ENCODE measurements at regions not wholly inside any gene's neighbourhood (a gene's known extent, or its start where the extent isn't known, plus 50 kb on each side); places are given as distances from the start of the nearest gene placed in this dataset.

GRCh38 chr1:34306568-34306967, 129.9 kb downstream of the C1orf94 start:
- TF ChIP-seq EZH2 (IDR thresholded peaks at IDR 0.05; ENCODE audit: borderline replicate concordance), result no peak
- TF ChIP-seq, protein P1, sequence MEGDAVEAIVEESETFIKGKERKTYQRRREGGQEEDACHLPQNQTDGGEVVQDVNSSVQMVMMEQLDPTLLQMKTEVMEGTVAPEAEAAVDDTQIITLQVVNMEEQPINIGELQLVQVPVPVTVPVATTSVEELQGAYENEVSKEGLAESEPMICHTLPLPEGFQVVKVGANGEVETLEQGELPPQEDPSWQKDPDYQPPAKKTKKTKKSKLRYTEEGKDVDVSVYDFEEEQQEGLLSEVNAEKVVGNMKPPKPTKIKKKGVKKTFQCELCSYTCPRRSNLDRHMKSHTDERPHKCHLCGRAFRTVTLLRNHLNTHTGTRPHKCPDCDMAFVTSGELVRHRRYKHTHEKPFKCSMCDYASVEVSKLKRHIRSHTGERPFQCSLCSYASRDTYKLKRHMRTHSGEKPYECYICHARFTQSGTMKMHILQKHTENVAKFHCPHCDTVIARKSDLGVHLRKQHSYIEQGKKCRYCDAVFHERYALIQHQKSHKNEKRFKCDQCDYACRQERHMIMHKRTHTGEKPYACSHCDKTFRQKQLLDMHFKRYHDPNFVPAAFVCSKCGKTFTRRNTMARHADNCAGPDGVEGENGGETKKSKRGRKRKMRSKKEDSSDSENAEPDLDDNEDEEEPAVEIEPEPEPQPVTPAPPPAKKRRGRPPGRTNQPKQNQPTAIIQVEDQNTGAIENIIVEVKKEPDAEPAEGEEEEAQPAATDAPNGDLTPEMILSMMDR (IDR thresholded peaks at IDR 0.05; ENCODE audit: poor library complexity), result no peak

Data from hepatocyte (in vitro differentiated cells).